ENCODE measurements at regions not wholly inside any gene's neighbourhood (a gene's known extent, or its start where the extent isn't known, plus 50 kb on each side); places are given as distances from the start of the nearest gene placed in this dataset.

DNA sequence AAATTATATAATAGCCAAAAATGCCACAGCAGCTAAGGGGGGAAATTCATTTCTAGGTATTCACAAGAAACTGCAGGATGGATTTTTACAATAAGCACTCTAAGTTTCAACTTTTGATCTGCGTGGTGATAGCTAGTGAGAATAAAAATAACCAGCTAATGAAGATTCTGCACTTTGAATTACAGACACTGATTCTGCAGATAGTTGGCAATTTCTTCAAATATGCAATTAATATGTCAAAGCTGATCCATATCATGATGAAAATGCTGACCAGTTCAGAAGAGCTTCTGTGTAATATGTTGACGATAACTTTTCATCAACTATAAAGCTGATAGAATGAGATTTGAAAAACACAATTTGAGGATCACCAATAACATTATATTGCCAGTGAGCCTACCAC is 1272.9 kb downstream of the EFNB2 start:
- H2AK9ac ChIP-seq (replicated peaks; ENCODE audit: low read depth, low read length, poor library complexity): no peak overlapping the region
- no peak overlapping the region for H3K14ac ChIP-seq (replicated peaks; ENCODE audit: low read depth, low read length)
- H3K9me1 ChIP-seq (ENCODE audit: insufficient read depth, low read length): no peaks in the 10 kb centered on the region
- H4K91ac ChIP-seq (ENCODE audit: insufficient read depth, low read depth, low read length): no peak overlapping the region
- no CpG with 5 or more reads among the region's 2 CpGs for WGBS, 2 experiments (ENCODE audit: extremely low coverage in 2 of 2, insufficient read length in 1 of 2)
- no peaks in the 10 kb centered on the region for H3K4me1 ChIP-seq (ENCODE audit: control insufficient read depth, insufficient read depth, low read length)
- no peak overlapping the region for H2BK20ac ChIP-seq (ENCODE audit: low read depth, low read length)
- no peak overlapping the region for H3K4ac ChIP-seq (ENCODE audit: low read depth, low read length)
- in situ Hi-C loops (cut with MboI; ENCODE audit: low sequenced_read_pairs) (no loop called here), dilution Hi-C loops (cut with HindIII; ENCODE audit: low sequenced_read_pairs, unreplicated experiment) (no loop called here), intact Hi-C loops (cut with micrococcal nuclease) (no loop called here)
- H3K23ac ChIP-seq (ENCODE audit: low read depth, low read length): no peak overlapping the region
- no peak overlapping the region for H2BK15ac ChIP-seq (ENCODE audit: low read depth, low read length)
- H2BK120ac ChIP-seq (ENCODE audit: low read depth, low read length): no peak overlapping the region
- no peaks in the 10 kb centered on the region for H3K36me3 ChIP-seq (ENCODE audit: control insufficient read depth, insufficient read depth, low read length)
- H2AK5ac ChIP-seq (ENCODE audit: low read depth, low read length): no peak overlapping the region
- no peak overlapping the region for H3K4me2 ChIP-seq (ENCODE audit: low read depth, low read length)
- no peak overlapping the region for H2BK5ac ChIP-seq (ENCODE audit: low read depth, low read length, poor library complexity, severe bottlenecking)
- TF ChIP-seq MXI1 (IDR thresholded peaks at IDR 0.05; ENCODE audit: borderline replicate concordance, low read depth, low read length) (no peak), CHD1 (IDR thresholded peaks at IDR 0.05; ENCODE audit: low read depth, low read length) (no peak), POLR2A (IDR thresholded peaks at IDR 0.05; ENCODE audit: low read depth, low read length) (no peak), RFX5 (IDR thresholded peaks at IDR 0.05; ENCODE audit: low read depth, low read length) (no peak), BHLHE40 (IDR thresholded peaks at IDR 0.05; ENCODE audit: low read depth, low read length) (no peak), CTCF (conservative IDR thresholded peaks at IDR 0.05; ENCODE audit: low read depth, low read length) (no peak), MAZ (IDR thresholded peaks at IDR 0.05; ENCODE audit: borderline replicate concordance, low read depth, low read length) (no peak), CEBPB (IDR thresholded peaks at IDR 0.05; ENCODE audit: low read depth, low read length) (no peak), RCOR1 (IDR thresholded peaks at IDR 0.05; ENCODE audit: insufficient replicate concordance, low read length) (no peak), MAFK (IDR thresholded peaks at IDR 0.05; ENCODE audit: low read depth, low read length) (no peak), SMC3 (IDR thresholded peaks at IDR 0.05; ENCODE audit: low read depth, low read length) (no peak), RAD21 (IDR thresholded peaks at IDR 0.05; ENCODE audit: low read length) (no peak), NFE2L2 (IDR thresholded peaks at IDR 0.05; ENCODE audit: low read depth, low read length) (no peak), FOS (IDR thresholded peaks at IDR 0.05; ENCODE audit: low read depth, low read length) (no peak)
- TF ChIP-seq, protein P1, sequence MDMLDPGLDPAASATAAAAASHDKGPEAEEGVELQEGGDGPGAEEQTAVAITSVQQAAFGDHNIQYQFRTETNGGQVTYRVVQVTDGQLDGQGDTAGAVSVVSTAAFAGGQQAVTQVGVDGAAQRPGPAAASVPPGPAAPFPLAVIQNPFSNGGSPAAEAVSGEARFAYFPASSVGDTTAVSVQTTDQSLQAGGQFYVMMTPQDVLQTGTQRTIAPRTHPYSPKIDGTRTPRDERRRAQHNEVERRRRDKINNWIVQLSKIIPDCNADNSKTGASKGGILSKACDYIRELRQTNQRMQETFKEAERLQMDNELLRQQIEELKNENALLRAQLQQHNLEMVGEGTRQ (IDR thresholded peaks at IDR 0.05; ENCODE audit: low read depth, low read length): no peak
- TF ChIP-seq, protein P2, sequence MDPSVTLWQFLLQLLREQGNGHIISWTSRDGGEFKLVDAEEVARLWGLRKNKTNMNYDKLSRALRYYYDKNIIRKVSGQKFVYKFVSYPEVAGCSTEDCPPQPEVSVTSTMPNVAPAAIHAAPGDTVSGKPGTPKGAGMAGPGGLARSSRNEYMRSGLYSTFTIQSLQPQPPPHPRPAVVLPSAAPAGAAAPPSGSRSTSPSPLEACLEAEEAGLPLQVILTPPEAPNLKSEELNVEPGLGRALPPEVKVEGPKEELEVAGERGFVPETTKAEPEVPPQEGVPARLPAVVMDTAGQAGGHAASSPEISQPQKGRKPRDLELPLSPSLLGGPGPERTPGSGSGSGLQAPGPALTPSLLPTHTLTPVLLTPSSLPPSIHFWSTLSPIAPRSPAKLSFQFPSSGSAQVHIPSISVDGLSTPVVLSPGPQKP (IDR thresholded peaks at IDR 0.05; ENCODE audit: borderline replicate concordance, low read depth, low read length): no peak
- no peak for ATAC-seq (ENCODE audit: low read depth)
- no peak overlapping the region for H4K5ac ChIP-seq (ENCODE audit: low read depth, low read length)
- no peak for DNase-seq
- CTCF ChIA-PET: interaction anchor here (0.6 kb wide), 1 partner anchor 1846 kb away, joined by 4 read pairs; no protein-coding TSS in a partner anchor
- no peak overlapping the region for H3K56ac ChIP-seq (ENCODE audit: extremely low read depth, insufficient read depth, low read length)
- H3K4me3 ChIP-seq (ENCODE audit: insufficient read depth, low read depth, low read length): no peak overlapping the region
- no peaks in the 10 kb centered on the region for H3K79me1 ChIP-seq (ENCODE audit: low read depth in 1 of 2, low read length in 2 of 2)
- no TSS peak for BruUV-seq (replicated peaks)
- H3K27ac ChIP-seq (ENCODE audit: insufficient read depth, low read length): no peak overlapping the region
- POLR2A ChIA-PET (ENCODE audit: unreplicated experiment): no interaction called here
- no peak overlapping the region for H2AFZ ChIP-seq (replicated peaks; ENCODE audit: low read length, poor library complexity)
- no peaks in the 10 kb centered on the region for H3K9me3 ChIP-seq (ENCODE audit: control insufficient read depth, insufficient read depth, low read length)
- H4K20me1 ChIP-seq (ENCODE audit: insufficient read depth, low read length): no peaks in the 10 kb centered on the region
- no peaks in the 10 kb centered on the region for H3K27me3 ChIP-seq (ENCODE audit: control insufficient read depth, insufficient read depth, low read length)
- no peak overlapping the region for H4K8ac ChIP-seq (ENCODE audit: low read depth in 2 of 2, low read length in 2 of 2)
- H3K18ac ChIP-seq (ENCODE audit: low read depth, low read length): no peak overlapping the region
- H3K9ac ChIP-seq (ENCODE audit: low read depth, low read length): no peak overlapping the region

All from IMR-90 (cell line).